Mesenchymal stem cell (in vitro differentiated cells and primary cell): ENCODE measurements at regions not wholly inside any gene's neighbourhood (a gene's known extent, or its start where the extent isn't known, plus 50 kb on each side); places are given as distances from the start of the nearest gene placed in this dataset.

ENCODE experiments used
- DNase-seq: peaks from one replicate; pipeline ENCODE4 v3.0.0-alpha.2; 2013
- H2AFZ ChIP-seq: one replicate; pipeline ENCODE4 v1.6.1; 2013; ENCODE audit warnings: low read depth, mild to moderate bottlenecking, control low read depth, inconsistent platforms, low read length, moderate library complexity
- H2AK5ac ChIP-seq: 2 replicates; pipeline ENCODE4 v1.6.1; 2013; ENCODE audit warnings: low read length, moderate library complexity, mild to moderate bottlenecking, inconsistent platforms; ENCODE audit not compliant: severe bottlenecking
- H2BK120ac ChIP-seq: one replicate; pipeline ENCODE4 v1.6.1; 2013; ENCODE audit warnings: low read depth, mild to moderate bottlenecking, inconsistent platforms, low read length, moderate library complexity
- H2BK12ac ChIP-seq, 2 experiments: one replicate each; pipeline ENCODE4 v1.6.1; 2013; ENCODE audit warnings: inconsistent platforms in 2 of 2, low read length in 2 of 2, mild to moderate bottlenecking in 2 of 2, moderate library complexity in 2 of 2, control low read depth in 1 of 2
- H2BK15ac ChIP-seq: one replicate; pipeline ENCODE4 v1.6.1; 2013; ENCODE audit warnings: mild to moderate bottlenecking, low read depth, inconsistent platforms; ENCODE audit not compliant: poor library complexity, severe bottlenecking
- H2BK5ac ChIP-seq: 2 replicates; pipeline ENCODE4 v1.6.1; 2013; ENCODE audit warnings: low read depth, mild to moderate bottlenecking, low read length, control low read depth, inconsistent platforms; ENCODE audit not compliant: poor library complexity, severe bottlenecking
- H3K14ac ChIP-seq, 2 experiments: one replicate each; pipeline ENCODE4 v1.6.1; 2013; ENCODE audit warnings: inconsistent platforms in 2 of 2, low read length in 2 of 2, control low read depth in 1 of 2, mild to moderate bottlenecking in 1 of 2, moderate library complexity in 1 of 2
- H3K18ac ChIP-seq, 2 experiments: one replicate each; pipeline ENCODE4 v1.6.1; 2013; ENCODE audit warnings: inconsistent platforms in 2 of 2, low read length in 2 of 2, control low read depth in 1 of 2, low read depth in 1 of 2, mild to moderate bottlenecking in 1 of 2
- H3K23ac ChIP-seq, 2 experiments: one replicate each; pipeline ENCODE4 v1.6.1; 2013; ENCODE audit warnings: inconsistent platforms in 2 of 2, low read length in 2 of 2, mild to moderate bottlenecking in 2 of 2, moderate library complexity in 2 of 2, control low read depth in 1 of 2
- H3K27ac ChIP-seq: 2 replicates; pipeline ENCODE4 v1.5.1; 2013; ENCODE audit warnings: mild to moderate bottlenecking, moderate library complexity, low read length, control low read depth, inconsistent platforms; ENCODE audit not compliant: poor library complexity, severe bottlenecking
- H3K27me3 ChIP-seq, 2 experiments: 2 replicates each; pipeline versions ENCODE4 v1.6.1 to v1.7.0; 2013; ENCODE audit warnings: low read length in 2 of 2, mild to moderate bottlenecking in 2 of 2, moderate library complexity in 2 of 2, control low read depth in 1 of 2, inconsistent platforms in 1 of 2; ENCODE audit not compliant: control insufficient read depth in 1 of 2, insufficient read depth in 1 of 2
- H3K36me3 ChIP-seq, 2 experiments: 2 replicates each; pipeline versions ENCODE4 v1.6.1 to v1.7.0; 2013; ENCODE audit warnings: low read length in 2 of 2, control low read depth in 1 of 2, inconsistent platforms in 1 of 2, low read depth in 1 of 2, mild to moderate bottlenecking in 1 of 2; ENCODE audit not compliant: insufficient read depth in 2 of 2, control insufficient read depth in 1 of 2
- H3K4ac ChIP-seq, 2 experiments: one replicate each; pipeline ENCODE4 v1.6.1; 2013; ENCODE audit warnings: inconsistent platforms in 2 of 2, low read length in 2 of 2, mild to moderate bottlenecking in 2 of 2, moderate library complexity in 2 of 2, control low read depth in 1 of 2, low read depth in 1 of 2
- H3K4me1 ChIP-seq: 2 replicates; pipeline ENCODE4 v1.6.1; 2013; ENCODE audit warnings: low read depth, low read length, control low read depth; ENCODE audit not compliant: control insufficient read depth, insufficient read depth
- H3K4me2 ChIP-seq: 2 replicates; pipeline ENCODE4 v1.6.1; 2013; ENCODE audit warnings: low read length, mild to moderate bottlenecking, inconsistent platforms; ENCODE audit not compliant: poor library complexity, severe bottlenecking
- H3K4me3 ChIP-seq, 2 experiments: 2 replicates each; pipeline versions ENCODE4 v1.5.1 to v1.7.0; 2013; ENCODE audit warnings: low read length in 2 of 2, mild to moderate bottlenecking in 2 of 2, control low read depth in 1 of 2, low read depth in 1 of 2; ENCODE audit not compliant: insufficient read depth in 1 of 2
- H3K79me1 ChIP-seq: replicated peaks from 2 replicates; pipeline ENCODE4 v1.6.1; 2013; ENCODE audit warnings: mild to moderate bottlenecking, control low read depth, low read length, inconsistent platforms; ENCODE audit not compliant: poor library complexity, severe bottlenecking
- H3K9ac ChIP-seq: 2 replicates; pipeline ENCODE4 v1.7.0; 2013; ENCODE audit warnings: mild to moderate bottlenecking, low read length, moderate library complexity
- H3K9me3 ChIP-seq: 2 replicates; pipeline ENCODE4 v1.7.0; 2013; ENCODE audit warnings: mild to moderate bottlenecking, low read length; ENCODE audit not compliant: control insufficient read depth
- H4K8ac ChIP-seq: one replicate; pipeline ENCODE4 v1.6.1; 2013; ENCODE audit warnings: inconsistent platforms, mild to moderate bottlenecking, low read length, moderate library complexity
- H4K91ac ChIP-seq: one replicate; pipeline ENCODE4 v1.6.1; 2013; ENCODE audit warnings: mild to moderate bottlenecking, low read length, inconsistent platforms
- WGBS: methylation state at CpG from one replicate; pipeline ENCODE4 v1.1.7; 2013; ENCODE audit warnings: mixed read lengths; 5-methylcytosine and 5-hydroxymethylcytosine counted together

GRCh38 chr2:191530618-191531017, 147.3 kb upstream of the NABP1 start:
- Histone ChIP-seq H3K9me3 (no peaks in the 10 kb centered on the region), H4K91ac (no peak overlapping the region), H4K8ac (no peak overlapping the region), H3K27me3 (peaks cover 0 to 6% of the 10 kb centered on the region in 2 experiments), H3K4me2 (no peak overlapping the region), H2BK12ac (no peak overlapping the region), H3K4ac (no peak overlapping the region), H3K14ac (no peak overlapping the region), H2AK5ac (no peak overlapping the region), H3K27ac (no peak overlapping the region), H3K79me1 (no peaks in the 10 kb centered on the region), H3K4me3 (no peak overlapping the region), H3K9ac (no peak overlapping the region), H3K4me1 (no peaks in the 10 kb centered on the region), H3K36me3 (no peaks in the 10 kb centered on the region), H3K18ac (no peak overlapping the region), H3K23ac (no peak overlapping the region), H2BK120ac (no peak overlapping the region), H2BK5ac (no peak overlapping the region), H2BK15ac (no peak overlapping the region), H2AFZ (no peak overlapping the region)
- no CpG with 5 or more reads among the region's 1 CpG for WGBS
- no peak for DNase-seq

- H3K4me1 ChIP-seq = no peaks in the 10 kb centered on the region
These were observed 144.2 kb upstream of the NABP1 start for GRCh38 chr2:191533693-191534180.

GRCh38 chr2:191537921-191538320, 140.0 kb upstream of the NABP1 start:
- Histone ChIP-seq H3K18ac (no peak overlapping the region), H3K9ac (no peak overlapping the region), H3K36me3 (no peaks in the 10 kb centered on the region), H2AFZ (no peak overlapping the region), H2BK12ac (no peak overlapping the region), H3K23ac (no peak overlapping the region), H4K8ac (no peak overlapping the region), H2BK120ac (no peak overlapping the region), H3K4me2 (no peak overlapping the region), H3K27me3 (peaks cover 0 to 6% of the 10 kb centered on the region in 2 experiments), H2BK15ac (no peak overlapping the region), H2BK5ac (no peak overlapping the region), H3K79me1 (no peaks in the 10 kb centered on the region), H2AK5ac (no peak overlapping the region), H3K27ac (no peak overlapping the region), H3K9me3 (no peaks in the 10 kb centered on the region), H3K14ac (no peak overlapping the region), H3K4me3 (no peak overlapping the region), H3K4me1 (no peaks in the 10 kb centered on the region), H3K4ac (no peak overlapping the region), H4K91ac (no peak overlapping the region)
- 82% methylated on average over 2 of the region's 4 CpGs for WGBS
- no peak for DNase-seq

More at GRCh38 chr2:191533693-191534180, 144.2 kb upstream of the NABP1 start:
- H3K4me3 ChIP-seq = no peak overlapping the region
- no peak overlapping the region for H3K18ac ChIP-seq
- no peaks in the 10 kb centered on the region for H3K79me1 ChIP-seq
- H4K91ac ChIP-seq = no peak overlapping the region
- no peak overlapping the region for H3K14ac ChIP-seq
- no peak overlapping the region for H2BK12ac ChIP-seq
- H3K9me3 ChIP-seq = no peaks in the 10 kb centered on the region
- H2AFZ ChIP-seq = no peak overlapping the region
- H2BK15ac ChIP-seq = no peak overlapping the region
- H3K9ac ChIP-seq = no peak overlapping the region
- DNase-seq = no peak
- peaks cover 0 to 6% of the 10 kb centered on the region in 2 experiments for H3K27me3 ChIP-seq
- no peak overlapping the region for H3K23ac ChIP-seq
- no peak overlapping the region for H2BK5ac ChIP-seq
- no peak overlapping the region for H3K4me2 ChIP-seq
- no peak overlapping the region for H4K8ac ChIP-seq
- no peak overlapping the region for H2AK5ac ChIP-seq
- H3K4ac ChIP-seq = no peak overlapping the region
- WGBS = 20% methylated on average over 1 of the region's 1 CpG
- H3K36me3 ChIP-seq = no peaks in the 10 kb centered on the region
- no peak overlapping the region for H3K27ac ChIP-seq
- no peak overlapping the region for H2BK120ac ChIP-seq

- 49% methylated on average over 7 of the region's 7 CpGs for WGBS
- DNase-seq = no peak
- H3K18ac ChIP-seq = no peak overlapping the region
These were observed 139.5 kb upstream of the NABP1 start for GRCh38 chr2:191538334-191538903.

More at GRCh38 chr2:191538334-191538903, 139.5 kb upstream of the NABP1 start:
- Histone ChIP-seq H4K8ac (no peak overlapping the region), H3K9me3 (no peaks in the 10 kb centered on the region), H2BK5ac (no peak overlapping the region), H3K79me1 (no peaks in the 10 kb centered on the region), H4K91ac (no peak overlapping the region), H2BK12ac (no peak overlapping the region), H3K4me3 (no peak overlapping the region), H3K23ac (no peak overlapping the region), H2AK5ac (no peak overlapping the region), H3K4me1 (no peaks in the 10 kb centered on the region), H2BK15ac (no peak overlapping the region), H2BK120ac (no peak overlapping the region), H3K14ac (peak overlapping the region in 1 of 2 experiments; percentile 56), H3K4ac (no peak overlapping the region), H3K9ac (no peak overlapping the region), H3K27ac (no peak overlapping the region), H2AFZ (no peak overlapping the region), H3K4me2 (no peak overlapping the region), H3K27me3 (peaks cover 0 to 6% of the 10 kb centered on the region in 2 experiments), H3K36me3 (no peaks in the 10 kb centered on the region)
